ENCODE measurements at regions not wholly inside any gene's neighbourhood (a gene's known extent, or its start where the extent isn't known, plus 50 kb on each side); places are given as distances from the start of the nearest gene placed in this dataset.

DNA sequence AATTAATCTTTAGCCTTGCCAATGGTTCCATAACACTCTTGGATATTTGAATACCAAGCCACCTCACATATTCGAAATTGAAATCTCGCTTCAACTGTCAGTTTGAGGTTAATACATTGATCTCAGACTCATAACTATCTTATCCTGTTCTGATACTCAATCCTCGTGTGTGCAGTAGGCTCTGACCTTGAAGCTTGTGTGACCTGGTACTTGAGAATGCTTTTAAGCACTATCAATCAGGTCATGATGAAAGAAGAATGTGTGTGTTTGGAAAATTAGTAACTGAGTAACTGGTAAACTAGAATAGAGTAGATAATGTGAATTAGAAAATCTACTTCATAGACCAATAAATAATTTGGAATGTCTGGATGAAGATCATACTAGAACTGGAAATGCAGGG, 1266.7 kb downstream of the MAT2B start:
- DNase-seq (ENCODE audit: low spot score) (no peak), ATAC-seq (no peak)
- H3K27ac Mint-ChIP-seq: no peak overlapping the region
- no peak overlapping the region for H3K4me3 Mint-ChIP-seq
- TF ChIP-seq ZNF219 (CRISPR knock-in tag; IDR thresholded peaks at IDR 0.05; ENCODE audit: borderline replicate concordance) (no peak), RELA (CRISPR knock-in tag; IDR thresholded peaks at IDR 0.05; ENCODE audit: borderline replicate concordance) (no peak), ZNF416 (CRISPR knock-in tag; IDR thresholded peaks at IDR 0.05) (no peak), SMAD3 (CRISPR knock-in tag; IDR thresholded peaks at IDR 0.05; ENCODE audit: borderline replicate concordance) (no peak), RORB (CRISPR knock-in tag; IDR thresholded peaks at IDR 0.05) (no peak), SMAD4 (CRISPR knock-in tag; IDR thresholded peaks at IDR 0.05) (no peak), ZNF281 (CRISPR knock-in tag; IDR thresholded peaks at IDR 0.05) (no peak), FOXP1 (CRISPR knock-in tag; IDR thresholded peaks at IDR 0.05; ENCODE audit: borderline replicate concordance) (no peak), NR1H2 (CRISPR knock-in tag; IDR thresholded peaks at IDR 0.05) (no peak), ATF3 (CRISPR knock-in tag; conservative IDR thresholded peaks at IDR 0.05) (no peak), FOXJ3 (CRISPR knock-in tag; IDR thresholded peaks at IDR 0.05; ENCODE audit: borderline replicate concordance) (no peak), OVOL2 (CRISPR knock-in tag; IDR thresholded peaks at IDR 0.05; ENCODE audit: borderline replicate concordance) (no peak), ZNF423 (CRISPR knock-in tag; IDR thresholded peaks at IDR 0.05) (no peak)
- TF ChIP-seq, protein P1, sequence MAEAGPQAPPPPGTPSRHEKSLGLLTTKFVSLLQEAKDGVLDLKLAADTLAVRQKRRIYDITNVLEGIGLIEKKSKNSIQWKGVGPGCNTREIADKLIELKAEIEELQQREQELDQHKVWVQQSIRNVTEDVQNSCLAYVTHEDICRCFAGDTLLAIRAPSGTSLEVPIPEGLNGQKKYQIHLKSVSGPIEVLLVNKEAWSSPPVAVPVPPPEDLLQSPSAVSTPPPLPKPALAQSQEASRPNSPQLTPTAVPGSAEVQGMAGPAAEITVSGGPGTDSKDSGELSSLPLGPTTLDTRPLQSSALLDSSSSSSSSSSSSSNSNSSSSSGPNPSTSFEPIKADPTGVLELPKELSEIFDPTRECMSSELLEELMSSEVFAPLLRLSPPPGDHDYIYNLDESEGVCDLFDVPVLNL (CRISPR knock-in tag; IDR thresholded peaks at IDR 0.05; ENCODE audit: borderline replicate concordance, low read depth): no peak
- TF ChIP-seq, protein P2, sequence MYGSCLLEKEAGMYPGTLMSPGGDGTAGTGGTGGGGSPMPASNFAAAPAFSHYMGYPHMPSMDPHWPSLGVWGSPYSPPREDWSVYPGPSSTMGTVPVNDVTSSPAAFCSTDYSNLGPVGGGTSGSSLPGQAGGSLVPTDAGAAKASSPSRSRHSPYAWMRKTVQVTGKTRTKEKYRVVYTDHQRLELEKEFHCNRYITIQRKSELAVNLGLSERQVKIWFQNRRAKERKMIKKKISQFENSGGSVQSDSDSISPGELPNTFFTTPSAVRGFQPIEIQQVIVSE (CRISPR knock-in tag; IDR thresholded peaks at IDR 0.05; ENCODE audit: borderline replicate concordance): no peak
- TF ChIP-seq, protein P3, sequence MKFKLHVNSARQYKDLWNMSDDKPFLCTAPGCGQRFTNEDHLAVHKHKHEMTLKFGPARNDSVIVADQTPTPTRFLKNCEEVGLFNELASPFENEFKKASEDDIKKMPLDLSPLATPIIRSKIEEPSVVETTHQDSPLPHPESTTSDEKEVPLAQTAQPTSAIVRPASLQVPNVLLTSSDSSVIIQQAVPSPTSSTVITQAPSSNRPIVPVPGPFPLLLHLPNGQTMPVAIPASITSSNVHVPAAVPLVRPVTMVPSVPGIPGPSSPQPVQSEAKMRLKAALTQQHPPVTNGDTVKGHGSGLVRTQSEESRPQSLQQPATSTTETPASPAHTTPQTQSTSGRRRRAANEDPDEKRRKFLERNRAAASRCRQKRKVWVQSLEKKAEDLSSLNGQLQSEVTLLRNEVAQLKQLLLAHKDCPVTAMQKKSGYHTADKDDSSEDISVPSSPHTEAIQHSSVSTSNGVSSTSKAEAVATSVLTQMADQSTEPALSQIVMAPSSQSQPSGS (CRISPR knock-in tag; IDR thresholded peaks at IDR 0.05; ENCODE audit: borderline replicate concordance, low read depth): no peak
- TF ChIP-seq, protein P4, sequence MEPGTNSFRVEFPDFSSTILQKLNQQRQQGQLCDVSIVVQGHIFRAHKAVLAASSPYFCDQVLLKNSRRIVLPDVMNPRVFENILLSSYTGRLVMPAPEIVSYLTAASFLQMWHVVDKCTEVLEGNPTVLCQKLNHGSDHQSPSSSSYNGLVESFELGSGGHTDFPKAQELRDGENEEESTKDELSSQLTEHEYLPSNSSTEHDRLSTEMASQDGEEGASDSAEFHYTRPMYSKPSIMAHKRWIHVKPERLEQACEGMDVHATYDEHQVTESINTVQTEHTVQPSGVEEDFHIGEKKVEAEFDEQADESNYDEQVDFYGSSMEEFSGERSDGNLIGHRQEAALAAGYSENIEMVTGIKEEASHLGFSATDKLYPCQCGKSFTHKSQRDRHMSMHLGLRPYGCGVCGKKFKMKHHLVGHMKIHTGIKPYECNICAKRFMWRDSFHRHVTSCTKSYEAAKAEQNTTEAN (CRISPR knock-in tag; IDR thresholded peaks at IDR 0.05): no peak
- TF ChIP-seq, protein P5, sequence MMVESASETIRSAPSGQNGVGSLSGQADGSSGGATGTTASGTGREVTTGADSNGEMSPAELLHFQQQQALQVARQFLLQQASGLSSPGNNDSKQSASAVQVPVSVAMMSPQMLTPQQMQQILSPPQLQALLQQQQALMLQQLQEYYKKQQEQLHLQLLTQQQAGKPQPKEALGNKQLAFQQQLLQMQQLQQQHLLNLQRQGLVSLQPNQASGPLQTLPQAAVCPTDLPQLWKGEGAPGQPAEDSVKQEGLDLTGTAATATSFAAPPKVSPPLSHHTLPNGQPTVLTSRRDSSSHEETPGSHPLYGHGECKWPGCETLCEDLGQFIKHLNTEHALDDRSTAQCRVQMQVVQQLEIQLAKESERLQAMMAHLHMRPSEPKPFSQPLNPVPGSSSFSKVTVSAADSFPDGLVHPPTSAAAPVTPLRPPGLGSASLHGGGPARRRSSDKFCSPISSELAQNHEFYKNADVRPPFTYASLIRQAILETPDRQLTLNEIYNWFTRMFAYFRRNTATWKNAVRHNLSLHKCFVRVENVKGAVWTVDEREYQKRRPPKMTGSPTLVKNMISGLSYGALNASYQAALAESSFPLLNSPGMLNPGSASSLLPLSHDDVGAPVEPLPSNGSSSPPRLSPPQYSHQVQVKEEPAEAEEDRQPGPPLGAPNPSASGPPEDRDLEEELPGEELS (CRISPR knock-in tag; IDR thresholded peaks at IDR 0.05): no peak
- H3K9me3 Mint-ChIP-seq: peaks cover 46% of the 10 kb centered on the region
- H3K4me1 Mint-ChIP-seq: no peaks in the 10 kb centered on the region
- POLR2A ChIA-PET: no interaction called here
- H3K27me3 Mint-ChIP-seq (ENCODE audit: low read depth): no peaks in the 10 kb centered on the region
- CTCF ChIA-PET: no interaction called here
- peaks cover 20% of the 10 kb centered on the region for H3K36me3 Mint-ChIP-seq
